H1 (cell line): ENCODE measurements at regions not wholly inside any gene's neighbourhood (a gene's known extent, or its start where the extent isn't known, plus 50 kb on each side); places are given as distances from the start of the nearest gene placed in this dataset.
A peak's percentile ranks its signal among the peaks of the same experiment; 100 is the strongest.

ENCODE experiments used
- CTCF ChIA-PET: fragments of 300-600 bp; sonication (Branson Sonifier 250); formaldehyde crosslinking; loops from one replicate; lab custom pipeline; 2021; ENCODE audit not compliant: partially characterized antibody; lab: Charles Lee
- POLR2A ChIA-PET: fragments of 300-600 bp; sonication (Branson Sonifier 250); formaldehyde crosslinking; loops from one replicate; lab custom pipeline; 2021; ENCODE audit warnings: inconsistent platforms; ENCODE audit not compliant: partially characterized antibody; lab: Charles Lee
- DNase-seq, 2 experiments: peaks; one replicate each; pipeline versions ENCODE4 v3.0.0 to v3.0.0-alpha.2; 2010 to 2022; ENCODE audit warnings: low spot score in 2 of 2, low read depth in 1 of 2, mixed read lengths in 1 of 2
- FAIRE-seq: peaks from 2 replicates; lab custom pipeline; 2011; peaks lifted over from hg19 to GRCh38; lab: Jason Lieb, UNC
- H2AFZ ChIP-seq: 2 replicates; pipeline ENCODE4 v1.8.1; 2012; ENCODE audit warnings: low read length, inconsistent platforms
- H2AK5ac ChIP-seq: 2 replicates; pipeline ENCODE4 v1.6.1; 2013; ENCODE audit warnings: low read depth, low read length
- H2BK120ac ChIP-seq: replicated peaks from 2 replicates; pipeline ENCODE3; 2013; ENCODE audit warnings: low read depth, low read length, inconsistent platforms
- H2BK12ac ChIP-seq: 2 replicates; pipeline ENCODE4 v1.6.1; 2013; ENCODE audit warnings: low read depth, low read length
- H2BK15ac ChIP-seq: 2 replicates; pipeline ENCODE4 v1.6.1; 2013; ENCODE audit warnings: low read length
- H2BK20ac ChIP-seq: 2 replicates; pipeline ENCODE4 v1.6.1; 2013; ENCODE audit warnings: low read length
- H2BK5ac ChIP-seq: 2 replicates; pipeline ENCODE4 v1.6.1; 2013; ENCODE audit warnings: low read depth, low read length
- H3K14ac ChIP-seq: 2 replicates; pipeline ENCODE4 v1.6.1; 2013; ENCODE audit warnings: inconsistent platforms; ENCODE audit not compliant: insufficient read length
- H3K18ac ChIP-seq: 2 replicates; pipeline ENCODE4 v1.6.1; 2013; ENCODE audit warnings: low read length; ENCODE audit errors: extremely low read depth
- H3K23ac ChIP-seq: 2 replicates; pipeline ENCODE4 v1.6.1; 2013; ENCODE audit warnings: inconsistent platforms; ENCODE audit not compliant: insufficient read length
- H3K23me2 ChIP-seq: 2 replicates; pipeline ENCODE4 v1.6.1; 2013; ENCODE audit warnings: low read depth, low read length
- H3K27ac ChIP-seq: 2 replicates; pipeline ENCODE4 v1.6.1; 2011; ENCODE audit warnings: low read depth, low read length, inconsistent platforms
- H3K27me3 ChIP-seq, 4 experiments: replicated peaks in 1 of 4; 1 replicate in 1 of 4; 2 replicates in 3 of 4; pipeline versions ENCODE4 v1.6.1 to v1.8.1; 2011 to 2013; ENCODE audit warnings: low read length in 3 of 4, mild to moderate bottlenecking in 3 of 4, inconsistent platforms in 2 of 4, mixed read lengths in 2 of 4, moderate library complexity in 1 of 4; ENCODE audit not compliant: control insufficient read depth in 3 of 4, insufficient read depth in 3 of 4; ENCODE audit errors: extremely low read depth in 1 of 4
- H3K36me3 ChIP-seq, 4 experiments: 2 replicates each; pipeline versions ENCODE4 v1.6.1 to v1.8.1; 2011 to 2013; ENCODE audit warnings: mild to moderate bottlenecking in 4 of 4, low read length in 3 of 4, moderate library complexity in 2 of 4, control low read depth in 1 of 4, inconsistent platforms in 1 of 4; ENCODE audit not compliant: insufficient read depth in 4 of 4, control insufficient read depth in 2 of 4
- H3K4ac ChIP-seq: replicated peaks from 2 replicates; pipeline ENCODE3; 2013; ENCODE audit warnings: low read length, low read depth, mixed read lengths, inconsistent platforms; ENCODE audit not compliant: insufficient read length
- H3K4me1 ChIP-seq, 4 experiments: replicated peaks in 1 of 4; 1 replicate in 1 of 4; 2 replicates in 3 of 4; pipeline versions ENCODE4 v1.6.1 to v1.8.1; 2011 to 2013; ENCODE audit warnings: low read length in 3 of 4, inconsistent platforms in 2 of 4, mixed read lengths in 1 of 4; ENCODE audit not compliant: insufficient read depth in 4 of 4, control insufficient read depth in 3 of 4
- H3K4me2 ChIP-seq, 2 experiments: 2 replicates each; pipeline versions ENCODE4 v1.6.1 to v1.8.1; 2011 to 2013; ENCODE audit warnings: low read depth in 2 of 2, low read length in 2 of 2, control low read depth in 1 of 2, inconsistent platforms in 1 of 2, mild to moderate bottlenecking in 1 of 2; ENCODE audit not compliant: insufficient read depth in 1 of 2
- H3K4me3 ChIP-seq, 4 experiments: fragments of 200-600, 300-600 bp in 1 of 4; sonication (generic), shearing (Covaris generic), sonication (Bioruptor Twin) in 1 of 4; 2 replicates each; pipeline versions ENCODE4 v1.5.1 to v1.8.1; 2011 to 2016; ENCODE audit warnings: low read length in 4 of 4, low read depth in 3 of 4, control low read depth in 2 of 4, inconsistent platforms in 2 of 4, mild to moderate bottlenecking in 2 of 4, mixed read lengths in 1 of 4, moderate library complexity in 1 of 4; ENCODE audit not compliant: insufficient read depth in 2 of 4; ENCODE audit errors: extremely low read depth in 1 of 4
- H3K56ac ChIP-seq: replicated peaks from 2 replicates; pipeline ENCODE3; 2013; ENCODE audit warnings: low read depth, mild to moderate bottlenecking, mixed read lengths, low read length, inconsistent platforms; ENCODE audit not compliant: insufficient read length
- H3K79me1 ChIP-seq: 2 replicates; pipeline ENCODE4 v1.6.1; 2013; ENCODE audit warnings: low read depth, low read length, control low read depth
- H3K79me2 ChIP-seq, 2 experiments: 2 replicates each; pipeline versions ENCODE4 v1.6.1 to v1.8.1; 2012 to 2013; ENCODE audit warnings: low read length in 2 of 2, mild to moderate bottlenecking in 2 of 2, inconsistent platforms in 1 of 2; ENCODE audit not compliant: insufficient read depth in 2 of 2, control insufficient read depth in 1 of 2
- H3K9ac ChIP-seq, 4 experiments: replicated peaks in 1 of 4; 1 replicate in 1 of 4; 2 replicates in 3 of 4; pipeline versions ENCODE4 v1.6.1 to v1.8.1; 2011 to 2013; ENCODE audit warnings: low read depth in 3 of 4, low read length in 3 of 4, control low read depth in 2 of 4, mild to moderate bottlenecking in 2 of 4, moderate library complexity in 2 of 4, inconsistent platforms in 1 of 4; ENCODE audit errors: extremely low read depth in 1 of 4
- H3K9me3 ChIP-seq, 2 experiments: 2 replicates each; pipeline versions ENCODE4 v1.6.1 to v1.8.1; 2012 to 2013; ENCODE audit warnings: mild to moderate bottlenecking in 2 of 2, moderate library complexity in 2 of 2, control low read depth in 1 of 2, inconsistent platforms in 1 of 2, low read depth in 1 of 2, low read length in 1 of 2, mixed read lengths in 1 of 2; ENCODE audit not compliant: insufficient read depth in 2 of 2
- H4K20me1 ChIP-seq, 2 experiments: replicated peaks in 1 of 2; 2 replicates each; pipeline versions ENCODE3 to v1.8.1; 2011 to 2013; ENCODE audit warnings: inconsistent platforms in 2 of 2, low read length in 2 of 2, mild to moderate bottlenecking in 1 of 2; ENCODE audit not compliant: insufficient read depth in 2 of 2, control insufficient read depth in 1 of 2
- H4K5ac ChIP-seq: 2 replicates; pipeline ENCODE4 v1.6.1; 2013; ENCODE audit warnings: low read length, low read depth, mixed read lengths, inconsistent platforms; ENCODE audit not compliant: insufficient read length
- H4K8ac ChIP-seq: 2 replicates; pipeline ENCODE4 v1.8.0; 2013; ENCODE audit warnings: mild to moderate bottlenecking, moderate library complexity, low read length, inconsistent platforms; ENCODE audit not compliant: insufficient read depth; ENCODE audit errors: extremely low read depth
- H4K91ac ChIP-seq: replicated peaks from 2 replicates; pipeline ENCODE3; 2013; ENCODE audit warnings: low read length, mixed read lengths, inconsistent platforms; ENCODE audit not compliant: insufficient read length
- BRCA1 ChIP-seq: IDR thresholded peaks from 2 replicates; pipeline ENCODE4 v1.6.1; 2012; ENCODE audit warnings: low read depth, low read length, improper control_type of control experiment
- KDM5A ChIP-seq: fragments of 200-600 bp; IDR thresholded peaks from 2 replicates; pipeline ENCODE4 v1.7.1; 2012; ENCODE audit warnings: mild to moderate bottlenecking, low read length, inconsistent platforms, mixed read lengths
- NANOG ChIP-seq: IDR thresholded peaks from 2 replicates; pipeline ENCODE4 v1.6.1; 2011; ENCODE audit warnings: low read length, low read depth, mild to moderate bottlenecking, inconsistent platforms; ENCODE audit not compliant: insufficient read depth, poor library complexity, severe bottlenecking
- SP1 ChIP-seq: IDR thresholded peaks from 2 replicates; pipeline ENCODE4 v1.6.1; 2011; ENCODE audit warnings: low read depth, low read length
- WGBS, 2 experiments: shearing (Covaris generic) in 1 of 2; methylation state at CpG; one replicate each; pipeline versions ENCODE4 v1.1.6 to v1.1.7; 2013 to 2015; ENCODE audit warnings: low lambda C conversion rate in 2 of 2, mixed read lengths in 2 of 2, inconsistent platforms in 1 of 2, low coverage in 1 of 2, missing lambda C conversion rate in 1 of 2; ENCODE audit not compliant: insufficient replicate concordance in 2 of 2, insufficient coverage in 1 of 2, insufficient read length in 1 of 2; ENCODE audit errors: extremely low coverage in 1 of 2, missing lambda C conversion rate in 1 of 2; 5-methylcytosine and 5-hydroxymethylcytosine counted together

- Histone ChIP-seq H2BK5ac (no peak overlapping the region), H2AFZ (no peak overlapping the region), H2BK12ac (no peak overlapping the region), H3K23ac (no peak overlapping the region), H3K4me3 (no peak overlapping the region), H3K56ac (no peak overlapping the region), H3K23me2 (no peaks in the 10 kb centered on the region; the same call in 1 of the 2 replicates), H3K79me2 (no peaks in the 10 kb centered on the region), H3K27ac (no peak overlapping the region), H3K36me3 (no peaks in the 10 kb centered on the region), H4K8ac (no peak overlapping the region), H2BK15ac (no peak overlapping the region), H4K20me1 (no peaks in the 10 kb centered on the region), H3K9me3 (no peaks in the 10 kb centered on the region), H2BK120ac (no peak overlapping the region), H3K4me1 (peaks cover 0 to 7% (median 4%) of the 10 kb centered on the region in 4 experiments; a peak in 3 of 7 replicates), H3K9ac (no peak overlapping the region), H4K91ac (no peak overlapping the region), H3K14ac (no peak overlapping the region), H2BK20ac (no peak overlapping the region), H3K27me3 (no peaks in the 10 kb centered on the region), H2AK5ac (no peak overlapping the region), H3K4me2 (no peak overlapping the region), H3K79me1 (no peaks in the 10 kb centered on the region), H4K5ac (no peak overlapping the region), H3K4ac (no peak overlapping the region), H3K18ac (no peak overlapping the region)
- CTCF ChIA-PET: interaction anchor here (0.7 to 2.4 kb wide), 5 partner anchors 8 to 570 kb away, joined by 3 to 7 read pairs (median 3); no protein-coding TSS in a partner anchor
- TF ChIP-seq NANOG: no peak
- TF ChIP-seq KDM5A: no peak
- TF ChIP-seq BRCA1: no peak
- no peak for TF ChIP-seq SP1
- 86% methylated on average over 1 of the region's 1 CpG; no CpG with 5 or more reads in 1 of the 2 experiments for WGBS, 2 experiments
- peak in 1 of 2 experiments; percentile 16 for DNase-seq
- POLR2A ChIA-PET: interaction anchor here (2.5 kb wide), 1 partner anchor 11 kb away, joined by 13 read pairs; no protein-coding TSS in a partner anchor
- peak; percentile 36 for FAIRE-seq
Observed at GRCh38 chr4:140227286-140227685, 73.3 kb upstream of the MAML3 start.
